H1 (cell line): ENCODE measurements at regions not wholly inside any gene's neighbourhood (a gene's known extent, or its start where the extent isn't known, plus 50 kb on each side); places are given as distances from the start of the nearest gene placed in this dataset.

Experiments
- TF ChIP-seq, protein P1 (sequence below): fragments of 300-600 bp; sonication (generic); IDR thresholded peaks from 2 replicates; pipeline ENCODE4 v1.7.1; 2012; ENCODE audit warnings: low read length, moderate library complexity, mild to moderate bottlenecking, inconsistent platforms; ENCODE audit not compliant: insufficient replicate concordance

DNA sequence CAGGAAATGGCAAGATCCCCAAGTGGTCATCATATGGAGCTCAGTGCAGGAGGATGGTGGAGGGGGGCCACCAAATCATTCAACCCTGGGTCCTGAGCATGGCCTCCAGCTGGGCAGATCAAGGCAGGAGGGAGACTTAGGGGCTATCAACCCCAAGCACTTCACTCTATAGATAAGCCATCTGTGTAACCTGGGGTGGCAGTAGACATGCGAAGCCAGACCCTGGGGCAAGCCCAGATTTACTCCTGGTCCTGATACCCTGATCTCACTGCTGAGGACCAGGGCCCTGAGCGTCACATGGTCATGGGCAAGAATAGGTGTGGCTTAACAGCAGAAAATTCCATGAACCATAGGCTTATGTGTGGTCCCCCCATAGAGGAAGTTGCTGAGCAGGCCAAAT is 173.0 kb upstream of the ADCY1 start (continued):
- TF ChIP-seq, protein P1, sequence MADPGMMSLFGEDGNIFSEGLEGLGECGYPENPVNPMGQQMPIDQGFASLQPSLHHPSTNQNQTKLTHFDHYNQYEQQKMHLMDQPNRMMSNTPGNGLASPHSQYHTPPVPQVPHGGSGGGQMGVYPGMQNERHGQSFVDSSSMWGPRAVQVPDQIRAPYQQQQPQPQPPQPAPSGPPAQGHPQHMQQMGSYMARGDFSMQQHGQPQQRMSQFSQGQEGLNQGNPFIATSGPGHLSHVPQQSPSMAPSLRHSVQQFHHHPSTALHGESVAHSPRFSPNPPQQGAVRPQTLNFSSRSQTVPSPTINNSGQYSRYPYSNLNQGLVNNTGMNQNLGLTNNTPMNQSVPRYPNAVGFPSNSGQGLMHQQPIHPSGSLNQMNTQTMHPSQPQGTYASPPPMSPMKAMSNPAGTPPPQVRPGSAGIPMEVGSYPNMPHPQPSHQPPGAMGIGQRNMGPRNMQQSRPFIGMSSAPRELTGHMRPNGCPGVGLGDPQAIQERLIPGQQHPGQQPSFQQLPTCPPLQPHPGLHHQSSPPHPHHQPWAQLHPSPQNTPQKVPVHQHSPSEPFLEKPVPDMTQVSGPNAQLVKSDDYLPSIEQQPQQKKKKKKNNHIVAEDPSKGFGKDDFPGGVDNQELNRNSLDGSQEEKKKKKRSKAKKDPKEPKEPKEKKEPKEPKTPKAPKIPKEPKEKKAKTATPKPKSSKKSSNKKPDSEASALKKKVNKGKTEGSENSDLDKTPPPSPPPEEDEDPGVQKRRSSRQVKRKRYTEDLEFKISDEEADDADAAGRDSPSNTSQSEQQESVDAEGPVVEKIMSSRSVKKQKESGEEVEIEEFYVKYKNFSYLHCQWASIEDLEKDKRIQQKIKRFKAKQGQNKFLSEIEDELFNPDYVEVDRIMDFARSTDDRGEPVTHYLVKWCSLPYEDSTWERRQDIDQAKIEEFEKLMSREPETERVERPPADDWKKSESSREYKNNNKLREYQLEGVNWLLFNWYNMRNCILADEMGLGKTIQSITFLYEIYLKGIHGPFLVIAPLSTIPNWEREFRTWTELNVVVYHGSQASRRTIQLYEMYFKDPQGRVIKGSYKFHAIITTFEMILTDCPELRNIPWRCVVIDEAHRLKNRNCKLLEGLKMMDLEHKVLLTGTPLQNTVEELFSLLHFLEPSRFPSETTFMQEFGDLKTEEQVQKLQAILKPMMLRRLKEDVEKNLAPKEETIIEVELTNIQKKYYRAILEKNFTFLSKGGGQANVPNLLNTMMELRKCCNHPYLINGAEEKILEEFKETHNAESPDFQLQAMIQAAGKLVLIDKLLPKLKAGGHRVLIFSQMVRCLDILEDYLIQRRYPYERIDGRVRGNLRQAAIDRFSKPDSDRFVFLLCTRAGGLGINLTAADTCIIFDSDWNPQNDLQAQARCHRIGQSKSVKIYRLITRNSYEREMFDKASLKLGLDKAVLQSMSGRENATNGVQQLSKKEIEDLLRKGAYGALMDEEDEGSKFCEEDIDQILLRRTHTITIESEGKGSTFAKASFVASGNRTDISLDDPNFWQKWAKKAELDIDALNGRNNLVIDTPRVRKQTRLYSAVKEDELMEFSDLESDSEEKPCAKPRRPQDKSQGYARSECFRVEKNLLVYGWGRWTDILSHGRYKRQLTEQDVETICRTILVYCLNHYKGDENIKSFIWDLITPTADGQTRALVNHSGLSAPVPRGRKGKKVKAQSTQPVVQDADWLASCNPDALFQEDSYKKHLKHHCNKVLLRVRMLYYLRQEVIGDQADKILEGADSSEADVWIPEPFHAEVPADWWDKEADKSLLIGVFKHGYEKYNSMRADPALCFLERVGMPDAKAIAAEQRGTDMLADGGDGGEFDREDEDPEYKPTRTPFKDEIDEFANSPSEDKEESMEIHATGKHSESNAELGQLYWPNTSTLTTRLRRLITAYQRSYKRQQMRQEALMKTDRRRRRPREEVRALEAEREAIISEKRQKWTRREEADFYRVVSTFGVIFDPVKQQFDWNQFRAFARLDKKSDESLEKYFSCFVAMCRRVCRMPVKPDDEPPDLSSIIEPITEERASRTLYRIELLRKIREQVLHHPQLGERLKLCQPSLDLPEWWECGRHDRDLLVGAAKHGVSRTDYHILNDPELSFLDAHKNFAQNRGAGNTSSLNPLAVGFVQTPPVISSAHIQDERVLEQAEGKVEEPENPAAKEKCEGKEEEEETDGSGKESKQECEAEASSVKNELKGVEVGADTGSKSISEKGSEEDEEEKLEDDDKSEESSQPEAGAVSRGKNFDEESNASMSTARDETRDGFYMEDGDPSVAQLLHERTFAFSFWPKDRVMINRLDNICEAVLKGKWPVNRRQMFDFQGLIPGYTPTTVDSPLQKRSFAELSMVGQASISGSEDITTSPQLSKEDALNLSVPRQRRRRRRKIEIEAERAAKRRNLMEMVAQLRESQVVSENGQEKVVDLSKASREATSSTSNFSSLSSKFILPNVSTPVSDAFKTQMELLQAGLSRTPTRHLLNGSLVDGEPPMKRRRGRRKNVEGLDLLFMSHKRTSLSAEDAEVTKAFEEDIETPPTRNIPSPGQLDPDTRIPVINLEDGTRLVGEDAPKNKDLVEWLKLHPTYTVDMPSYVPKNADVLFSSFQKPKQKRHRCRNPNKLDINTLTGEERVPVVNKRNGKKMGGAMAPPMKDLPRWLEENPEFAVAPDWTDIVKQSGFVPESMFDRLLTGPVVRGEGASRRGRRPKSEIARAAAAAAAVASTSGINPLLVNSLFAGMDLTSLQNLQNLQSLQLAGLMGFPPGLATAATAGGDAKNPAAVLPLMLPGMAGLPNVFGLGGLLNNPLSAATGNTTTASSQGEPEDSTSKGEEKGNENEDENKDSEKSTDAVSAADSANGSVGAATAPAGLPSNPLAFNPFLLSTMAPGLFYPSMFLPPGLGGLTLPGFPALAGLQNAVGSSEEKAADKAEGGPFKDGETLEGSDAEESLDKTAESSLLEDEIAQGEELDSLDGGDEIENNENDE, result no peak
